AG08395 (cell line): ENCODE measurements at regions not wholly inside any gene's neighbourhood (a gene's known extent, or its start where the extent isn't known, plus 50 kb on each side); places are given as distances from the start of the nearest gene placed in this dataset.
"Not testable (repeated sequence)": the region's sequence is repeated elsewhere in the genome, so short reads cannot be mapped to it uniquely, and the experiment has no call there.

Source experiments
- DNase-seq: peaks from one replicate; pipeline ENCODE4 v3.0.0; 2012; ENCODE audit warnings: mixed read lengths, low spot score

- not testable (repeated sequence) for DNase-seq
These were observed 92.1 kb downstream of the C4BPA start for GRCh38 chr1:207196135-207196534.

DNA sequence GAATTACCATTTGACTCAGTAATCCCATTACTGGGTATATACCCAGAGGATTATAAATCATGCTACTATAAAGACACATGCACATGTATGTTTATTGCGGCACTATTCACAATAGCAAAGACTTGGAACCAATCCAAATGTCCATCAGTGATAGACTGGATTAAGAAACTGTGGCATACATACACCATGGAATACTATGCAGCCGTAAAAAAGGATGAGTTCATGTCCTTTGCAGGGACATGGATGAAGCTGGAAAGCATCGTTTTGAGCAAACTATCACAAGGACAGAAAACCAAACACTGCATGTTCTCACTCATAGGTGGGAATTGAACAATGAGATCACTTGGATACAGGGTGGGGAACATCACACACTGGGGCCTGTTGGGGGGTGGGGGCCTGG is 97.5 kb downstream of the C4BPA start:
- DNase-seq, result not testable (repeated sequence)

DNA sequence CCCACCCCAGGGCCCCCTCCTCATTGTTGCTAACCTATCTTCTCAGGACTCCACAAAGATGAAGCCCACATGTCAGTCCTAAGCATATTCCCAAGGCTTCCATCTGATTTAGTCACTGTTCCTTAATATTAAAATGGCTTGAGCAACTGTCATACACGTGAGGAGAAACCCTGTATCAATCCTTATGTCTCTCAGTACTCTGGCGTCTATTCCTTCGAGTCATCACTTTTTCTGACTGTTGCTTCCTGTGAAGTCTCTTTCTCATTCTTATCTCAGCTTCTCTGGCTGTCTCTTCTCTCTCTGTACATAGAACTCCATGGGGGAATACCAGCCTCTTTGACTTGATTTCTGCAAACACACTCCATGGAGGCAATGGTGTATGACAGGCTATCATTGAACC is 98.4 kb downstream of the C4BPA start:
- DNase-seq, result no peak

- no peak for DNase-seq
These were observed 99.5 kb downstream of the C4BPA start for GRCh38 chr1:207203541-207203940.

- no peak for DNase-seq
These were observed 101.6 kb downstream of the C4BPA start for GRCh38 chr1:207205614-207206061.

- DNase-seq, result not testable (repeated sequence)
These were observed 104.7 kb downstream of the C4BPA start for GRCh38 chr1:207208691-207209090.

DNA sequence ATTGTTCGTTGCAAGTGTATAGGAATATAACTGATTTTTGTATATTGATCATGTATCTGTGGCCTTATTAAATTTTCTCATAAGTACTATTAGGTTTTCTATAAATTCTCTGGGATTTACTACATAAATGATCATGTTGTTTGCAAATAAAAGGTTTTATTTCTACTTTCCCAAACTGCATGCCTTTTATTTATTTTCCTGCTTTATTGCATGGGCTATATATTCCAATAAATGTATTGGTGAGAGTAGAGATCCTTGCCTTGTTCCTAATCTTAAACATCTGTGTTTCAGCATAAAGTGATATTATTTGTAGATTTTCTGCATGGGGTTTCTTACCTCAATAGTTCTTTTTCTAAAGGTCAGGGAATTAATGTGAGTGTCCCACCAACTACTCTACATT is 107.0 kb upstream of the CD55 start:
- no peak for DNase-seq

DNA sequence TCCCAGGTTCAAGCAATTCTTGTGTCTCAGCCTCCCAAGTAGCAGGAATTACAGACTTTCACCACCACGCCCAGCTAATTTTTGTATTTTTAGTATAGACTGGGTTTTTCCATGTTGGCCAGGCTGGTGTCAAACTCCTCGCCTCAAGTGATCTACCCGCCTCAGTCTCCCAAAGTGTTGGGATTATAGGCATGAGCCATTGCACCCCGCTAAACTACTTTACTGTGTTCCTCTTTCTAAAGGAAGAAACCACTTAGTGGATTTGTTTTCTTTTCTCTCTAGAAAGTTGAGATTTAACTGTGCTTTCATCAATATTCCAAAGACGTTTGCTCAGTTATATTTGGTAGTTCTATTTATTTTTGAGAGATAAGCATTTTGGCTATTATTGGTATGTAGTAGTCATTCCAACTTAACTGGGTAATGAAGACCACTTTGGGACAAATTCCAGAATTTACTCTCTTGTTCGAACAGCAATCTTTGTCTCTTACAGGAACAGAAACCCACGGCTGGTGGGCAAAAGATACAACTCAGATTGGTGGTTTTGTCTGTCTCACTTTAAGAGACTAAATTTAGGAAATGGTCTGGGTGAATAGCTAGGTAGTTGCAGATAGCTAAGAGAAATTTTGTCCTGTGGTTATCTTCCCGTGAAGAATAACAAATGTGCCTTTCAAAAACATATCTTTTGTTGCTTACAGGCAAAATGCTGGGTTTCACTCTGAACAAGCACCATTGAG is 103.5 kb upstream of the CD55 start:
- DNase-seq, result no peak

DNA sequence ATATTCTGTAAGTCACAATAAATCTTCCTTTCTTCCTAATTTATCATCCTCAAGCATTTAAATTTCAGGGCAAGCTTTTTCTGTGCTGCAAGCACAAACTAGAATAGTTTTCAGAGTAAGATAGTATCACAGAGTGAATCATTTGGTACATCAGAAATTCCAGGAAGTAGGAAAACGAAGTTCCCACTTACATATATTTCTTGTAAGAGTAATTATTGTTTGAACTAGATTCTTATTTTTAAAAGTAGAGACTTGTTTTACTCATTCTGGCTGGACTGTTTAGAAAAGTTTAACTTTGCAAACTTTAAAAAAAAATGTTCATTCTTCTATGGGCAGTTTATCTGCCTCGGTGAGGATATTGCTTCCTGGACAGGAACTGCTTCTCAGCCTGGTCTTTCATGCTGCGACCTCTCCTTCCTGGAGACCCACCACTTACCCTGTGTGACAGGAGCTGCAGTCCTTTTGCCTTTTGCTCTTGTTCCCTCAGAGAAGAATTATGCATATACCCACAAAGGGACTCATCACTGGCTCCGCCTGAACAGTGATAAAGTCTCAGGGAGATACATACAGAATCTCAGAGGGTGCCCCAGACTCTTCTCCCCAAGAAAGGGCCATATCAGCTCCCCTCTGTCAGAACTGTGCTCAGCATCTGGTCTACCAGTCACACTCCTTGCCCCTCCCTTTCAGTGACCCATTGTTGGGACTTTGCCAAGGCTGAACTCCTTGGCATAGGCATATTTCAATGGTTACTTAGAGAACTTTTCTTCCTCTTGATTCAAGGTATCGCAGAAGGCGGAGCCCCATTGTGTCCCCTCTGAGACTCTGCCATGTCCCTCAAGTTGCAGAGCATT is 102.7 kb upstream of the CD55 start:
- DNase-seq, result no peak

- DNase-seq, result no peak
These were observed 101.2 kb upstream of the CD55 start for GRCh38 chr1:207219979-207220889.

- no peak for DNase-seq
These were observed 99.5 kb upstream of the CD55 start for GRCh38 chr1:207221934-207222351.

- DNase-seq, result no peak
These were observed 98.3 kb upstream of the CD55 start for GRCh38 chr1:207223162-207223561.

GRCh38 chr1:207224666-207225065 is 96.8 kb upstream of the CD55 start:
- DNase-seq, result no peak

- DNase-seq, result no peak
These were observed 94.3 kb upstream of the CD55 start for GRCh38 chr1:207227131-207227630.

- DNase-seq, result no peak
These were observed 92.5 kb upstream of the CD55 start for GRCh38 chr1:207228987-207229386.

GRCh38 chr1:207230441-207230840 is 91.0 kb upstream of the CD55 start:
- DNase-seq, result no peak

DNA sequence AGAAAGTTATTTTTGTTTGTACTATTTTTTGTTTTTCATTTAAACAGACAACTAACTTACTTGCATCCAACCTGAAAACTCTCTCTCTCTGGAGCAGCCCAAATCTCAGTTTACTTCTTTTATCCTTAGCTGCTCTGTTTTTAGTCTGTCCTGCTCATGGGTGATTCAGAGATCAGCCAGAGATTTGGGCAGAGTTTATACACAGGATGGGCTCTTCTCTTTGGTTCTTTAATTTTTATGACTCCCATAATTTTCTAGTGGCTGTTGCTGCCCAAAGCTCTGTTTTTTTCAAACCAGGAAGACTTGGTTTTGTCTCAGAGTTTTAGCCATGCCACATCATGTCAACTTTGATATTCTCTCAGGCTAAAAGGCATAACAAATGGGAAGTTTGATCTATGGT is 86.8 kb upstream of the CD55 start:
- no peak for DNase-seq

DNA sequence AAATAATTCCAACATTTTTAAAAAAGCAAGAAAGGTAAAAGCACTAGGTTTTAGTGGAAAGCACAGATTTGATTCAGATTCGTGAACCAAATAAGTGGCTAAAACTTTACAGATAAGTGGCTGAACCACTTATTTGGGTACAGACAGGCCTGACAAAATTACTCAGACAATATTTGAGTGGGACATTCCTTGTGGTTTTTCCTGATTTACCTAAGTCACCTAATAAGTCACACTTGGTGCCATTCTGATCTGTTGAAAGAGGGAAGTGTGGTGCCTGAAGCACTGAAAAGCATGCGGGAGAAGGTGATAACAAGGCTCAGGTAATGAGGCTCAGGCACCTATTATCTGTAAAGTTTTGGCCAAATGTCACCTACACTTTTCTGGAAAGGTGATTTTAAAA is 81.6 kb upstream of the CD55 start:
- no peak for DNase-seq

GRCh38 chr1:207240325-207241101 is 81.0 kb upstream of the CD55 start:
- DNase-seq, result peak; percentile 14

- DNase-seq, result no peak
These were observed 80.1 kb upstream of the CD55 start for GRCh38 chr1:207241164-207241934.
